ENCODE measurements at regions not wholly inside any gene's neighbourhood (a gene's known extent, or its start where the extent isn't known, plus 50 kb on each side); places are given as distances from the start of the nearest gene placed in this dataset.

DNA sequence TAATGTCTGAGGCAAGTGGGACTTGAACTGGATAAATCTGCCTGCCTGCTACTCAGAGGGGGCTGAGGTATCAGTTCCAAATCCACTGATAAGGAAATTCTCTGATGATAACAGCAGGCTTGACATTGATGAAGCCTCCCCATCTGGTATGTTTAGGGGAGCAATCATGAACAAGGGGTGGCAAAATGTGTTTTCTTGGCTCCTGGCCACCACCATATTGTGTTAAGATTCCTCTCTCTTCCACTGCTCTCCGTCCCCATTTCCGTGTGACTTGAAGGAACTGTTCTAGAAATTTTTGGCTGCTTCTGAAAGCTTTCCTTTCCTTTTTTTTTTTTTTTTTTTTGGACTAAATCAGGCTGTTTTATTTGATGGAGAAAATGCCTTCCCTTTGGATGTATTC lies 335.3 kb upstream of the NRSN1 start:
- BruUV-seq (replicated peaks) = no TSS peak

More for the DNA sequence above, 335.3 kb upstream of the NRSN1 start:
- H3K9ac ChIP-seq (replicated peaks; ENCODE audit: extremely low read depth, insufficient read depth, low read length) = no peak overlapping the region
- no peaks in the 10 kb centered on the region for H3K9me1 ChIP-seq (replicated peaks; ENCODE audit: control insufficient read depth, extremely low read depth, insufficient read depth, low read length)
- no peak for TF ChIP-seq POLR2AphosphoS5 (IDR thresholded peaks at IDR 0.05; ENCODE audit: insufficient read depth, low read depth, low read length)
- TF ChIP-seq MYC (IDR thresholded peaks at IDR 0.05; ENCODE audit: low read depth, low read length) = no peak
- TF ChIP-seq, protein P1, sequence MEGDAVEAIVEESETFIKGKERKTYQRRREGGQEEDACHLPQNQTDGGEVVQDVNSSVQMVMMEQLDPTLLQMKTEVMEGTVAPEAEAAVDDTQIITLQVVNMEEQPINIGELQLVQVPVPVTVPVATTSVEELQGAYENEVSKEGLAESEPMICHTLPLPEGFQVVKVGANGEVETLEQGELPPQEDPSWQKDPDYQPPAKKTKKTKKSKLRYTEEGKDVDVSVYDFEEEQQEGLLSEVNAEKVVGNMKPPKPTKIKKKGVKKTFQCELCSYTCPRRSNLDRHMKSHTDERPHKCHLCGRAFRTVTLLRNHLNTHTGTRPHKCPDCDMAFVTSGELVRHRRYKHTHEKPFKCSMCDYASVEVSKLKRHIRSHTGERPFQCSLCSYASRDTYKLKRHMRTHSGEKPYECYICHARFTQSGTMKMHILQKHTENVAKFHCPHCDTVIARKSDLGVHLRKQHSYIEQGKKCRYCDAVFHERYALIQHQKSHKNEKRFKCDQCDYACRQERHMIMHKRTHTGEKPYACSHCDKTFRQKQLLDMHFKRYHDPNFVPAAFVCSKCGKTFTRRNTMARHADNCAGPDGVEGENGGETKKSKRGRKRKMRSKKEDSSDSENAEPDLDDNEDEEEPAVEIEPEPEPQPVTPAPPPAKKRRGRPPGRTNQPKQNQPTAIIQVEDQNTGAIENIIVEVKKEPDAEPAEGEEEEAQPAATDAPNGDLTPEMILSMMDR (IDR thresholded peaks at IDR 0.05; ENCODE audit: extremely low read depth in 1 of 2, insufficient read depth in 1 of 2, low read depth in 1 of 2, low read length in 2 of 2) = no peak
- no peak for TF ChIP-seq FOS (IDR thresholded peaks at IDR 0.05; ENCODE audit: borderline replicate concordance, insufficient read depth, low read length)
- TF ChIP-seq, protein P2, sequence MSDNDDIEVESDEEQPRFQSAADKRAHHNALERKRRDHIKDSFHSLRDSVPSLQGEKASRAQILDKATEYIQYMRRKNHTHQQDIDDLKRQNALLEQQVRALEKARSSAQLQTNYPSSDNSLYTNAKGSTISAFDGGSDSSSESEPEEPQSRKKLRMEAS (IDR thresholded peaks at IDR 0.05; ENCODE audit: insufficient read depth, insufficient read length) = no peak
- no peak for TF ChIP-seq GATA2 (IDR thresholded peaks at IDR 0.05; ENCODE audit: insufficient read depth, insufficient read length, low read depth, low read length)
- no peak for TF ChIP-seq POLR2A (IDR thresholded peaks at IDR 0.05; ENCODE audit: low read depth, low read length)
- no peak for TF ChIP-seq JUN (IDR thresholded peaks at IDR 0.05; ENCODE audit: borderline replicate concordance, insufficient read depth, insufficient read length, low read depth)
- no peak for TF ChIP-seq EZH2 (IDR thresholded peaks at IDR 0.05; ENCODE audit: borderline replicate concordance, low read depth, low read length, severe bottlenecking)
- H2AFZ ChIP-seq (ENCODE audit: low read depth, low read length) = no peak overlapping the region
- no peak overlapping the region for H3K4me2 ChIP-seq (ENCODE audit: insufficient read depth, low read length)
- H4K20me1 ChIP-seq (replicated peaks; ENCODE audit: control insufficient read depth, extremely low read depth, insufficient read depth, low read length) = no peaks in the 10 kb centered on the region
- ChIA-PET CTCF (no interaction called here), POLR2A (no interaction called here)
- DNase-seq (ENCODE audit: low read depth, low spot score) = no peak
- no peaks in the 10 kb centered on the region for H3K4me1 ChIP-seq (ENCODE audit: control insufficient read depth, extremely low read depth, insufficient read depth, low read length)
- no peak for FAIRE-seq
- no peak overlapping the region for H3K4me3 ChIP-seq (replicated peaks in 1 of 3; ENCODE audit: insufficient read depth in 1 of 3, low read depth in 1 of 3, low read length in 3 of 3)
- no peaks in the 10 kb centered on the region for H3K36me3 ChIP-seq (ENCODE audit: control insufficient read depth in 2 of 2, extremely low read depth in 1 of 2, insufficient read depth in 2 of 2, low read length in 2 of 2)
- H3K27ac ChIP-seq (ENCODE audit: insufficient read depth, low read depth, low read length) = no peak overlapping the region
- no peaks in the 10 kb centered on the region for H3K27me3 ChIP-seq (ENCODE audit: control insufficient read depth in 2 of 2, insufficient read depth in 2 of 2, low read length in 2 of 2)
- dilution Hi-C loops (cut with MboI; ENCODE audit: extremely low pct_ligation_motif_present, low sequenced_read_pairs) = no loop called here
- intact Hi-C loops (cut with micrococcal nuclease) = no loop called here
- H3K79me2 ChIP-seq (ENCODE audit: control insufficient read depth, insufficient read depth, low read length) = no peaks in the 10 kb centered on the region
- H3K9me3 ChIP-seq (replicated peaks; ENCODE audit: control insufficient read depth, insufficient read depth, low read length) = peaks cover 3% of the 10 kb centered on the region
